Cardiac fibroblast (primary cell): ENCODE measurements at regions not wholly inside any gene's neighbourhood (a gene's known extent, or its start where the extent isn't known, plus 50 kb on each side); places are given as distances from the start of the nearest gene placed in this dataset.

Experiments
- DNase-seq, 2 donors: peaks; one replicate each; pipeline versions ENCODE4 v3.0.0 to v3.0.0-alpha.2; 2010; ENCODE audit warnings: low read depth in 2 of 2
- H3K4me3 ChIP-seq, 2 donors: replicated peaks in 1 of 2; 1 replicate in 1 of 2; 2 replicates in 1 of 2; pipeline ENCODE4 v1.5.1; 2011; ENCODE audit warnings: low read depth in 2 of 2, low read length in 2 of 2, mild to moderate bottlenecking in 2 of 2, moderate library complexity in 1 of 2
- TF ChIP-seq, protein P1 (sequence below): IDR thresholded peaks from one replicate; pipeline ENCODE4 v1.5.1; 2011; ENCODE audit warnings: low read depth, mild to moderate bottlenecking, low read length, inconsistent platforms

GRCh38 chr3:43874290-43874689 lies 183.6 kb downstream of the ABHD5 start:
- TF ChIP-seq, protein P1, sequence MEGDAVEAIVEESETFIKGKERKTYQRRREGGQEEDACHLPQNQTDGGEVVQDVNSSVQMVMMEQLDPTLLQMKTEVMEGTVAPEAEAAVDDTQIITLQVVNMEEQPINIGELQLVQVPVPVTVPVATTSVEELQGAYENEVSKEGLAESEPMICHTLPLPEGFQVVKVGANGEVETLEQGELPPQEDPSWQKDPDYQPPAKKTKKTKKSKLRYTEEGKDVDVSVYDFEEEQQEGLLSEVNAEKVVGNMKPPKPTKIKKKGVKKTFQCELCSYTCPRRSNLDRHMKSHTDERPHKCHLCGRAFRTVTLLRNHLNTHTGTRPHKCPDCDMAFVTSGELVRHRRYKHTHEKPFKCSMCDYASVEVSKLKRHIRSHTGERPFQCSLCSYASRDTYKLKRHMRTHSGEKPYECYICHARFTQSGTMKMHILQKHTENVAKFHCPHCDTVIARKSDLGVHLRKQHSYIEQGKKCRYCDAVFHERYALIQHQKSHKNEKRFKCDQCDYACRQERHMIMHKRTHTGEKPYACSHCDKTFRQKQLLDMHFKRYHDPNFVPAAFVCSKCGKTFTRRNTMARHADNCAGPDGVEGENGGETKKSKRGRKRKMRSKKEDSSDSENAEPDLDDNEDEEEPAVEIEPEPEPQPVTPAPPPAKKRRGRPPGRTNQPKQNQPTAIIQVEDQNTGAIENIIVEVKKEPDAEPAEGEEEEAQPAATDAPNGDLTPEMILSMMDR = no peak
- no peak overlapping the region for H3K4me3 ChIP-seq
- DNase-seq = no peak

GRCh38 chr3:43874731-43875130 lies 184.0 kb downstream of the ABHD5 start:
- no peak for DNase-seq
- H3K4me3 ChIP-seq = no peak overlapping the region
- TF ChIP-seq, protein P1 = no peak

DNA sequence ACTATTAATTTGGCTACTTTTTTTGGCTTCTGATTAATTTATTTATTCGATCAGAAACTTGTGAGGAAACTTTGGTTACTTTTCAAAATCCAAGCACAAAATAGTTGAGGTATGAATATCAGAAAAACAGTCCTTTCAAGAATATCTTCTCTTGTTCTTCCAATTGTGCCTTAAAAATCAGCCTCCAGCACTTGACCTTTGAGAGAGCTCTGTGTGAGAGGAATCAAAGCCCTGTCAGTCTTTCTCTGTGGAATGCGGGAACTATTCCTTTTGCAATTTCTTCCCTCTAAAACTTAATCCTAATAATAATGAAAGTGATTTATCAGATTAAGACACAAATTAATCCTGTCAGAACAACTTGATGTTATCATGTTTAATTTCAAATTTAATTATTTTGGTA lies 185.9 kb downstream of the ABHD5 start:
- no peak for DNase-seq
- TF ChIP-seq, protein P1 = no peak
- H3K4me3 ChIP-seq = no peak overlapping the region

DNA sequence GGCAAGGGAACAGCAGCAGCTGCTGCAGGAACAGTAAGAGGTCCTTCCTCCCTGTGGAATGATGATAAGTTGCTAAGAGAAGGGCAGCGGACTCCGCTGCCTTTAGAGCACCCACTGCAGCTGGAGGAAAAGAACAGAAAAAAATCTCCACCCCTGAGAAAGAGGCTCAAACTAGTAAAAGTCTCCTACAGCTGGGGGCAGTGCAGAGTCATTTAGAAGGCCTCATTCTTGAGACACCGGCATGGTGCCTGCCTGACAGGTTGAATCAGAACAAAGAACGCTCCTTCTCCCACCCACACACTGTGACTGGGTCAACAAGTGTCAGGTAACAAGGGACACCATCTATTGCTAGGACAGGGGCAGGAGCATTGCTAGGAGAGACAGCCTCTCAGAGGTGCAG lies 188.4 kb downstream of the ABHD5 start:
- peak; percentile 12 to 60 for DNase-seq
- TF ChIP-seq, protein P1 = peak; percentile 43
- H3K4me3 ChIP-seq = no peak overlapping the region

- H3K4me3 ChIP-seq = no peak overlapping the region
- DNase-seq = no peak
- TF ChIP-seq, protein P1 = no peak
Measured at GRCh38 chr3:43882976-43883680, 192.4 kb downstream of the ABHD5 start.

- DNase-seq = peak in 1 of 2 donors; percentile 12
- no peak overlapping the region for H3K4me3 ChIP-seq
- TF ChIP-seq, protein P1 = no peak
Measured at GRCh38 chr3:43883729-43884396, 193.1 kb downstream of the ABHD5 start.

- TF ChIP-seq, protein P1 = no peak
- H3K4me3 ChIP-seq = no peak overlapping the region
- no peak for DNase-seq
Measured at GRCh38 chr3:43884581-43884980, 193.8 kb downstream of the ABHD5 start.
